Cardiac muscle cell (in vitro differentiated cells and primary cell): ENCODE measurements at regions not wholly inside any gene's neighbourhood (a gene's known extent, or its start where the extent isn't known, plus 50 kb on each side); places are given as distances from the start of the nearest gene placed in this dataset.

Experiments used
- DNase-seq, 2 donors: peaks; one replicate each; pipeline versions ENCODE4 v3.0.0 to v3.0.0-alpha.2; 2010 to 2017; ENCODE audit warnings: low read depth in 1 of 2, low spot score in 1 of 2
- H3K27ac ChIP-seq: fragments of 200-600 bp; sonication (generic); 2 replicates; pipeline ENCODE4 v1.5.1; 2016
- H3K27me3 ChIP-seq: fragments of 200-600 bp; sonication (generic); 2 replicates; pipeline ENCODE4 v1.6.0; 2016; ENCODE audit warnings: control low read depth
- H3K36me3 ChIP-seq: fragments of 200-600 bp; sonication (generic); 2 replicates; pipeline ENCODE4 v1.5.1; 2016; ENCODE audit warnings: control low read depth
- H3K4me1 ChIP-seq: fragments of 200-600 bp; sonication (generic); 2 replicates; pipeline ENCODE4 v1.8.1; 2017; ENCODE audit warnings: low read depth, mild to moderate bottlenecking, mixed run types
- H3K4me3 ChIP-seq: fragments of 200-600 bp; sonication (generic); 2 replicates; pipeline ENCODE4 v1.5.1; 2016; ENCODE audit warnings: mild to moderate bottlenecking
- H3K9me3 ChIP-seq: fragments of 200-600 bp; sonication (generic); 2 replicates; pipeline ENCODE4 v1.5.1; 2017; ENCODE audit warnings: low read depth, mild to moderate bottlenecking, control low read depth
- TF ChIP-seq, protein P1 (sequence below): IDR thresholded peaks from 2 replicates; pipeline ENCODE4 v1.5.1; 2012; ENCODE audit warnings: low read depth, mild to moderate bottlenecking, low read length

DNA sequence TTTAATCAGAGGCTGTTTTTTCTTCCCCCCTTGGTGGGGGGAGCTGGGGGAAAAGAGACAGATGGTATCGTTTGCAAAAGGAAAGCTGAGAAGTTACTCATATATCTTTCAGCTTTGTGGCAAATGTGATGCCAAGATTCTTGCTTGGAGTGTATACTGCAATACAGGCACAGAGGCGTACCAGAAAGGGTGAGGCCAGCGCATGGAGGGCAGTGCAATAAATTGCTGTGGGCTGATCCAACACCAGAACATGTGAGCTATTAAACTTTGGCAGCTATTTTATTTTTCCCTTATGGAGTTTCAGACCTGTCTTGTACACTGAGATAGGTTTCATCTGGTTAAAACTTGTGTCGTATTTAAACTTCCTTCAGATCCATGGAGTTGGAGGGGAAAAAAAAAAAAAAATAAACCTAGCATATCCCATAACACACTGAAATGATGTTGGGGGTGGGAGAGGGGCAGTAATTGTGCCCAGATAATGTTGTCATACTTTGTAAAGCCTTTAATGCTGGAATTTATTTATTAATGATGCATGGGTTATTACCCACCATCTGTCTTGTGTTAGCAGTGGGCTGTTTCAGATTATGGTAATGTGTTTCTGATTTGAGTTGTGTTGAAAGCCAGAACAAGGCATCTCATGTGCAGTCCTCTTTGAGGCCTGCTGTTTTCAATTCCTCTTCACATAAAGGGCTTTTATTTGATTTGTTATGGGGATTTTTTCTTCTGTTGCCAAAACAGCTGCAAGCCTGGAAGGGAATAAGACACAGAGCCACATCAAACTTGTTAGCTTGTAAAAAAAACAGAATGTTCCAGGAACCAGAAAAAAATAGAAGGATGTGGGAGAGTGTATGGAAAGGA is 891.3 kb downstream of the TLE1 start:
- H3K4me3 ChIP-seq: no peak overlapping the region
- H3K9me3 ChIP-seq: no peaks in the 10 kb centered on the region
- DNase-seq: peak in 1 of 2 donors; percentile 4
- H3K27me3 ChIP-seq: no peaks in the 10 kb centered on the region
- H3K4me1 ChIP-seq: no peaks in the 10 kb centered on the region
- TF ChIP-seq, protein P1, sequence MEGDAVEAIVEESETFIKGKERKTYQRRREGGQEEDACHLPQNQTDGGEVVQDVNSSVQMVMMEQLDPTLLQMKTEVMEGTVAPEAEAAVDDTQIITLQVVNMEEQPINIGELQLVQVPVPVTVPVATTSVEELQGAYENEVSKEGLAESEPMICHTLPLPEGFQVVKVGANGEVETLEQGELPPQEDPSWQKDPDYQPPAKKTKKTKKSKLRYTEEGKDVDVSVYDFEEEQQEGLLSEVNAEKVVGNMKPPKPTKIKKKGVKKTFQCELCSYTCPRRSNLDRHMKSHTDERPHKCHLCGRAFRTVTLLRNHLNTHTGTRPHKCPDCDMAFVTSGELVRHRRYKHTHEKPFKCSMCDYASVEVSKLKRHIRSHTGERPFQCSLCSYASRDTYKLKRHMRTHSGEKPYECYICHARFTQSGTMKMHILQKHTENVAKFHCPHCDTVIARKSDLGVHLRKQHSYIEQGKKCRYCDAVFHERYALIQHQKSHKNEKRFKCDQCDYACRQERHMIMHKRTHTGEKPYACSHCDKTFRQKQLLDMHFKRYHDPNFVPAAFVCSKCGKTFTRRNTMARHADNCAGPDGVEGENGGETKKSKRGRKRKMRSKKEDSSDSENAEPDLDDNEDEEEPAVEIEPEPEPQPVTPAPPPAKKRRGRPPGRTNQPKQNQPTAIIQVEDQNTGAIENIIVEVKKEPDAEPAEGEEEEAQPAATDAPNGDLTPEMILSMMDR: no peak
- no peak overlapping the region for H3K27ac ChIP-seq
- H3K36me3 ChIP-seq: no peaks in the 10 kb centered on the region

DNA sequence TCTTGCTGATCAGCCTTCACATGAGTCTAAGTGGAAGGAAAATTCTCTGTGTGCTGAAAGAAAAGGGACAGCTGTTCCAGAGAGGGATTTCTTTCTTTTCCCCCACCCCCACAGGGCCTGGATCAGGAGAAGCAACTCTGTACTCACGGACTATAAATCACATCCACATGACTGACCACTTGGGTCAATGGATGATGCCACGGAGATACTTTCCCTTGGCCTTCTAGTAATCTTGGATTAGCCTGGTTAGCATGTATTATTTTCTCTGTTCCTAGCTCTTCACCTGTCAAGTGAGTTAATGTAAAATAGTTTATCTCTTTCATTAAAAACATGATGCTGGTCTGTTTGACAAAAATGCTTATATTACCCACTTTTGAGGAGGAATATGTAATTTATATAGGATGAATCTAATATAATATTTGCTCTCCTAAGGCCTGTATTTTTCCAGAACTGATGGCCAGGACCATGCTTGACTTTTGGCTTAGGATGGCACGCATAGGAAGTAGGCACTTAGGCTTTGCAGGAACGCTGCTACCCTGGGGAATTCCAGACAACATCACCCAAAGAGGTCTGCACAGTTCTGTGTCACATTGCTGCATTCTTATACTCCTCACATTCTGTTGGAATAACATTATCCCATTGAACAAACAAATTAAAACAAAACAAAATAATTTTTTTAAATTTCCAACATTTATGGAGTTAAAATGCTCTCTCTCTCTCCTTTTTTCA is 892.1 kb downstream of the TLE1 start:
- H3K27ac ChIP-seq: no peak overlapping the region

DNA sequence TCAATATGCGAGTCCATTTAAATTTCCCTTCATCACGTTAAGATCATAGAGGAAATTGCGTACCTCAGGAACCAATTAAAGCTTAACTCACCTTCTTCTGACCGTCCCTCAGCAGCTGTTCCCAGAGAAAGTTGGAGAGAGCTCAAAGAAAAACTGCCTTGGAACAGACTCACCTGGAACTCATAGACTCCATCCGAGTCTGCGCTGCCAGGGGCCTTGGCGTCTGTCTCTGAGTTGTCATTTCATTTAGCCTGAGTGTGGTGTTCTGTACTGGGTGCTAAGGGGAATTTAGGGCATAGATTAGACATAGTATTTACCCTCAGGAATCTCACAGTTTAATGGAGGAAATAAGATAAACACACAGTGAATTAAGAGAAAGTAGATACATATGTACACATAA is 892.7 kb downstream of the TLE1 start:
- Histone ChIP-seq H3K27ac (no peak overlapping the region), H3K9me3 (no peaks in the 10 kb centered on the region), H3K4me1 (no peaks in the 10 kb centered on the region), H3K36me3 (no peaks in the 10 kb centered on the region), H3K27me3 (no peaks in the 10 kb centered on the region), H3K4me3 (no peak overlapping the region)
- TF ChIP-seq, protein P1: no peak
- no peak for DNase-seq

More for the DNA sequence above, 892.1 kb downstream of the TLE1 start:
- no peaks in the 10 kb centered on the region for H3K9me3 ChIP-seq
- DNase-seq: no peak
- TF ChIP-seq, protein P1: no peak
- no peak overlapping the region for H3K4me3 ChIP-seq
- H3K4me1 ChIP-seq: no peaks in the 10 kb centered on the region
- H3K36me3 ChIP-seq: no peaks in the 10 kb centered on the region
- no peaks in the 10 kb centered on the region for H3K27me3 ChIP-seq

DNA sequence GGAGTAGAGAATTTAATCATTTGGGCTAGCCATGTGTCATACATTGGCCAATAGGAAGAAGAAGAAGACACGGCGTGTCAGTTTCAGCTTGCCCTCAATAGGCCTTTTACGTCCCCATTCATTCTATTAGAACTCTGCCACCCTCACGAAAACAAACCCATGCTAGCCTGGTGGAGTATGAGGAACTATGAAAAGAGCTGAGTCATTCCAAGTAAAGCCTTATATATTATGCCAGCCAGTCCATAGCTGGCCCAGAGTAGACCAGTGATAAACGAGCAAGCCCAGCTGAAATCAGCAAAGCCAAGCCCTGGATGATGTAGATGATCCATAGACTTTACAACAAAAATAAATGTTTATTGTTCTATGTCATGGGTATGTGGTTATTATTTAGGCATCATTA is 895.1 kb downstream of the TLE1 start:
- H3K4me1 ChIP-seq: no peaks in the 10 kb centered on the region
- H3K36me3 ChIP-seq: no peaks in the 10 kb centered on the region
- no peak overlapping the region for H3K4me3 ChIP-seq
- no peak for DNase-seq
- no peaks in the 10 kb centered on the region for H3K27me3 ChIP-seq
- TF ChIP-seq, protein P1: no peak
- no peaks in the 10 kb centered on the region for H3K9me3 ChIP-seq
- H3K27ac ChIP-seq: no peak overlapping the region

DNA sequence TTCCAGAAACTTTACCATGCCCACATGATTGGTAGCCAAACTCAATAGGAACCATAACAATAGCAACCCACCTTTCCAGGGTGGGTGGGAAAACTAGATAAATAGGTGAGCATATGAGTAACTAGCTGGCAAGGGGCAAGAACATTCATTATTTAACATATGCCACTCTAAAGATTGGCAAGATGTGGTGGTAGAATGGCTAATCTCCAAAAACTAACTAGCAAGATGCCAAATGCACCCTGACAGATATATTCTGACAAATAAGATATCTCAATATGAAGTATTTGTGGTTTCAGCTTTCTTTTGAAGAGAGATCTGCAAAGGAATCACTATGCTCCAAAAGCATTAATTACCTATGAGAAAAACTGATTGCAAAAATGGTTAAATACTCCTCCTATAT is 895.6 kb downstream of the TLE1 start:
- Histone ChIP-seq H3K27me3 (no peaks in the 10 kb centered on the region), H3K4me1 (no peaks in the 10 kb centered on the region), H3K36me3 (no peaks in the 10 kb centered on the region), H3K4me3 (no peak overlapping the region), H3K27ac (no peak overlapping the region), H3K9me3 (no peaks in the 10 kb centered on the region)
- DNase-seq: no peak
- TF ChIP-seq, protein P1: no peak
